Endothelial cell (in vitro differentiated cells): ENCODE measurements at regions not wholly inside any gene's neighbourhood (a gene's known extent, or its start where the extent isn't known, plus 50 kb on each side); places are given as distances from the start of the nearest gene placed in this dataset.

Experiments used
- DNase-seq: peaks from one replicate; pipeline ENCODE4 v3.0.0; 2021; ENCODE audit warnings: low spot score
- H3K27ac Mint-ChIP-seq: one replicate; pipeline ENCODE4 v1.8.0; 2021; ENCODE audit warnings: mixed read lengths, inconsistent platforms; ENCODE audit not compliant: unreplicated experiment
- H3K27me3 Mint-ChIP-seq: one replicate; pipeline ENCODE4 v1.8.0; 2021; ENCODE audit warnings: mild to moderate bottlenecking, moderate library complexity, mixed read lengths, inconsistent platforms; ENCODE audit not compliant: unreplicated experiment
- H3K36me3 Mint-ChIP-seq: one replicate; pipeline ENCODE4 v1.8.0; 2021; ENCODE audit warnings: mild to moderate bottlenecking, low read depth, mixed read lengths, inconsistent platforms; ENCODE audit not compliant: unreplicated experiment
- H3K4me1 Mint-ChIP-seq: one replicate; pipeline ENCODE4 v1.8.0; 2021; ENCODE audit warnings: mild to moderate bottlenecking, mixed read lengths, inconsistent platforms; ENCODE audit not compliant: unreplicated experiment
- H3K4me3 Mint-ChIP-seq: one replicate; pipeline ENCODE4 v1.8.0; 2021; ENCODE audit warnings: mild to moderate bottlenecking, mixed read lengths, inconsistent platforms; ENCODE audit not compliant: unreplicated experiment
- H3K9me3 Mint-ChIP-seq: one replicate; pipeline ENCODE4 v1.8.0; 2021; ENCODE audit warnings: mixed read lengths, inconsistent platforms; ENCODE audit not compliant: unreplicated experiment
- CTCF ChIP-seq: fragments of 200-600 bp; sonication (generic); IDR thresholded peaks from one replicate; pipeline ENCODE4 v1.5.0; 2021; ENCODE audit warnings: antibody characterized with exemption; ENCODE audit not compliant: unreplicated experiment

GRCh38 chr13:104635879-104636278 lies 1569.7 kb upstream of the SLC10A2 start:
- Mint-ChIP-seq H3K4me1 (no peaks in the 10 kb centered on the region), H3K36me3 (no peaks in the 10 kb centered on the region), H3K9me3 (no peaks in the 10 kb centered on the region), H3K4me3 (no peak overlapping the region), H3K27me3 (no peaks in the 10 kb centered on the region), H3K27ac (no peak overlapping the region)
- TF ChIP-seq CTCF: no peak
- no peak for DNase-seq

- no peak for TF ChIP-seq CTCF
- Mint-ChIP-seq H3K4me3 (no peak overlapping the region), H3K9me3 (no peaks in the 10 kb centered on the region), H3K36me3 (no peaks in the 10 kb centered on the region), H3K27me3 (no peaks in the 10 kb centered on the region), H3K27ac (no peak overlapping the region), H3K4me1 (no peaks in the 10 kb centered on the region)
- no peak for DNase-seq
Measured at GRCh38 chr13:104634016-104634415, 1567.8 kb upstream of the SLC10A2 start.

- no peak for DNase-seq
- no peaks in the 10 kb centered on the region for H3K27me3 Mint-ChIP-seq
- H3K9me3 Mint-ChIP-seq: no peaks in the 10 kb centered on the region
- no peak overlapping the region for H3K27ac Mint-ChIP-seq
- H3K4me3 Mint-ChIP-seq: no peak overlapping the region
- no peaks in the 10 kb centered on the region for H3K36me3 Mint-ChIP-seq
- TF ChIP-seq CTCF: no peak
- no peaks in the 10 kb centered on the region for H3K4me1 Mint-ChIP-seq
Measured at GRCh38 chr13:104632736-104633135, 1566.5 kb upstream of the SLC10A2 start.

GRCh38 chr13:104625201-104625600 lies 1559.0 kb upstream of the SLC10A2 start:
- H3K4me3 Mint-ChIP-seq: no peak overlapping the region
- no peak for TF ChIP-seq CTCF

GRCh38 chr13:104616990-104617389 lies 1550.8 kb upstream of the SLC10A2 start:
- no peaks in the 10 kb centered on the region for H3K27me3 Mint-ChIP-seq
- peaks cover 4% of the 10 kb centered on the region for H3K9me3 Mint-ChIP-seq

More at GRCh38 chr13:104625201-104625600, 1559.0 kb upstream of the SLC10A2 start:
- Mint-ChIP-seq H3K4me1 (no peaks in the 10 kb centered on the region), H3K27ac (no peak overlapping the region), H3K9me3 (no peaks in the 10 kb centered on the region), H3K36me3 (no peaks in the 10 kb centered on the region), H3K27me3 (no peaks in the 10 kb centered on the region)
- no peak for DNase-seq

More at GRCh38 chr13:104616990-104617389, 1550.8 kb upstream of the SLC10A2 start:
- no peak overlapping the region for H3K4me3 Mint-ChIP-seq
- peaks cover 8% of the 10 kb centered on the region for H3K36me3 Mint-ChIP-seq
- H3K4me1 Mint-ChIP-seq: no peaks in the 10 kb centered on the region
- no peak for TF ChIP-seq CTCF
- H3K27ac Mint-ChIP-seq: no peak overlapping the region
- DNase-seq: no peak
